Stimulated activated CD8-positive, alpha-beta memory T cell treated with anti-CD3 and anti-CD28 coated beads, Interleukin-4, amount 100 ng/mL, for 24 hours (primary cell): ENCODE measurements at regions not wholly inside any gene's neighbourhood (a gene's known extent, or its start where the extent isn't known, plus 50 kb on each side); places are given as distances from the start of the nearest gene placed in this dataset.

Experiments used
- DNase-seq: peaks from one replicate; pipeline ENCODE4 v3.0.0-alpha.2; 2020; ENCODE audit warnings: low read depth

- no peak for DNase-seq
Observed at GRCh38 chr5:61738446-61738845, 406.4 kb downstream of the ZSWIM6 start.

- DNase-seq: no peak
Observed at GRCh38 chr5:61744690-61745619, 412.9 kb downstream of the ZSWIM6 start.

- DNase-seq: no peak
Observed at GRCh38 chr5:61746831-61747575, 414.9 kb downstream of the ZSWIM6 start.

- DNase-seq: no peak
Observed at GRCh38 chr5:61748121-61748520, 416.1 kb downstream of the ZSWIM6 start.

- DNase-seq: no peak
Observed at GRCh38 chr5:61748651-61749050, 416.6 kb downstream of the ZSWIM6 start.

- DNase-seq: no peak
Observed at GRCh38 chr5:61752588-61752987, 420.5 kb downstream of the ZSWIM6 start.

GRCh38 chr5:61754792-61755191 is 422.7 kb downstream of the ZSWIM6 start:
- no peak for DNase-seq

- no peak for DNase-seq
Observed at GRCh38 chr5:61755726-61756222, 423.7 kb downstream of the ZSWIM6 start.

GRCh38 chr5:61758711-61759110 is 426.7 kb downstream of the ZSWIM6 start:
- no peak for DNase-seq

- DNase-seq: no peak
Observed at GRCh38 chr5:61765471-61765870, 433.4 kb downstream of the ZSWIM6 start.

GRCh38 chr5:61766141-61766540 is 434.1 kb downstream of the ZSWIM6 start:
- DNase-seq: no peak

- DNase-seq: no peak
Observed at GRCh38 chr5:61767231-61768080, 435.4 kb downstream of the ZSWIM6 start.

- no peak for DNase-seq
Observed at GRCh38 chr5:61768692-61769281, 436.7 kb downstream of the ZSWIM6 start.

- no peak for DNase-seq
Observed at GRCh38 chr5:61771062-61771461, 439.0 kb downstream of the ZSWIM6 start.

GRCh38 chr5:61771808-61772207 is 439.8 kb downstream of the ZSWIM6 start:
- no peak for DNase-seq

GRCh38 chr5:61775901-61776300 is 443.8 kb downstream of the ZSWIM6 start:
- no peak for DNase-seq

GRCh38 chr5:61777292-61777691 is 445.2 kb downstream of the ZSWIM6 start:
- no peak for DNase-seq

- DNase-seq: no peak
Observed at GRCh38 chr5:61779743-61780142, 447.7 kb downstream of the ZSWIM6 start.

GRCh38 chr5:61783481-61783880 is 451.4 kb downstream of the ZSWIM6 start:
- no peak for DNase-seq

- no peak for DNase-seq
Observed at GRCh38 chr5:61784341-61784740, 452.3 kb downstream of the ZSWIM6 start.

GRCh38 chr5:61788548-61788947 is 456.5 kb downstream of the ZSWIM6 start:
- no peak for DNase-seq

- DNase-seq: no peak
Observed at GRCh38 chr5:61790007-61790406, 457.9 kb downstream of the ZSWIM6 start.
